ENCODE measurements at regions not wholly inside any gene's neighbourhood (a gene's known extent, or its start where the extent isn't known, plus 50 kb on each side); places are given as distances from the start of the nearest gene placed in this dataset.

GRCh38 chr17:70286391-70286790 lies 117.1 kb downstream of the KCNJ2 start:
- TF ChIP-seq, protein P1, sequence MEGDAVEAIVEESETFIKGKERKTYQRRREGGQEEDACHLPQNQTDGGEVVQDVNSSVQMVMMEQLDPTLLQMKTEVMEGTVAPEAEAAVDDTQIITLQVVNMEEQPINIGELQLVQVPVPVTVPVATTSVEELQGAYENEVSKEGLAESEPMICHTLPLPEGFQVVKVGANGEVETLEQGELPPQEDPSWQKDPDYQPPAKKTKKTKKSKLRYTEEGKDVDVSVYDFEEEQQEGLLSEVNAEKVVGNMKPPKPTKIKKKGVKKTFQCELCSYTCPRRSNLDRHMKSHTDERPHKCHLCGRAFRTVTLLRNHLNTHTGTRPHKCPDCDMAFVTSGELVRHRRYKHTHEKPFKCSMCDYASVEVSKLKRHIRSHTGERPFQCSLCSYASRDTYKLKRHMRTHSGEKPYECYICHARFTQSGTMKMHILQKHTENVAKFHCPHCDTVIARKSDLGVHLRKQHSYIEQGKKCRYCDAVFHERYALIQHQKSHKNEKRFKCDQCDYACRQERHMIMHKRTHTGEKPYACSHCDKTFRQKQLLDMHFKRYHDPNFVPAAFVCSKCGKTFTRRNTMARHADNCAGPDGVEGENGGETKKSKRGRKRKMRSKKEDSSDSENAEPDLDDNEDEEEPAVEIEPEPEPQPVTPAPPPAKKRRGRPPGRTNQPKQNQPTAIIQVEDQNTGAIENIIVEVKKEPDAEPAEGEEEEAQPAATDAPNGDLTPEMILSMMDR (conservative IDR thresholded peaks at IDR 0.05): no peak
- no peak for TF ChIP-seq EZH2 (IDR thresholded peaks at IDR 0.05; ENCODE audit: low read depth)

Measured in PC-9 (cell line).